SK-N-SH (cell line): ENCODE measurements at regions not wholly inside any gene's neighbourhood (a gene's known extent, or its start where the extent isn't known, plus 50 kb on each side); places are given as distances from the start of the nearest gene placed in this dataset.

Experiments used
- CHD2 ChIP-seq: fragments of 150-350 bp; IDR thresholded peaks from 2 replicates; pipeline ENCODE4 v1.6.1; 2018; ENCODE audit warnings: low read length; ENCODE audit not compliant: partially characterized antibody
- ELF1 ChIP-seq: IDR thresholded peaks from 2 replicates; pipeline ENCODE4 v1.4.0; 2012
- EP300 ChIP-seq, 2 experiments: IDR thresholded peaks; 2 replicates each; pipeline versions ENCODE4 v1.4.0 to v1.6.1; 2012; ENCODE audit warnings: borderline replicate concordance in 1 of 2, low read depth in 1 of 2, low read length in 1 of 2
- EZH2phosphoT487 ChIP-seq: fragments of 200-600 bp; sonication (generic); IDR thresholded peaks from 2 replicates; pipeline ENCODE4 v1.6.1; 2017; ENCODE audit warnings: low read depth, mixed run types, mild to moderate bottlenecking, antibody characterized with exemption, moderate library complexity, borderline replicate concordance
- JUND ChIP-seq: IDR thresholded peaks from 2 replicates; pipeline ENCODE4 v1.4.0; 2012
- MXI1 ChIP-seq: IDR thresholded peaks from 2 replicates; pipeline ENCODE4 v1.6.1; 2012; ENCODE audit warnings: mild to moderate bottlenecking, low read depth, low read length, improper control_type of control experiment
- POLR2AphosphoS5 ChIP-seq: IDR thresholded peaks from 2 replicates; pipeline ENCODE4 v1.6.1; 2012; ENCODE audit warnings: low read depth, low read length
- SMC3 ChIP-seq: IDR thresholded peaks from 2 replicates; pipeline ENCODE4 v1.6.1; 2012; ENCODE audit warnings: low read depth, low read length, improper control_type of control experiment
- TAF1 ChIP-seq: IDR thresholded peaks from 2 replicates; pipeline ENCODE4 v1.6.1; 2012; ENCODE audit warnings: low read depth, mild to moderate bottlenecking, low read length, moderate library complexity, borderline replicate concordance
- YY1 ChIP-seq: IDR thresholded peaks from 2 replicates; pipeline ENCODE4 v1.4.0; 2012; ENCODE audit warnings: low read depth, mild to moderate bottlenecking
- TF ChIP-seq, protein P1 (sequence below): fragments of 200-600 bp; sonication (generic); IDR thresholded peaks from 2 replicates; pipeline ENCODE4 v1.6.1; 2017; ENCODE audit warnings: antibody characterized with exemption, mild to moderate bottlenecking, moderate library complexity
- TF ChIP-seq, protein P2 (sequence below): IDR thresholded peaks from 2 replicates; pipeline ENCODE4 v1.6.1; 2012; ENCODE audit warnings: mild to moderate bottlenecking, low read depth, low read length, moderate library complexity
- TF ChIP-seq, protein P3 (sequence below): IDR thresholded peaks from 2 replicates; pipeline ENCODE4 v1.4.0; 2012; ENCODE audit warnings: low read depth, borderline replicate concordance

DNA sequence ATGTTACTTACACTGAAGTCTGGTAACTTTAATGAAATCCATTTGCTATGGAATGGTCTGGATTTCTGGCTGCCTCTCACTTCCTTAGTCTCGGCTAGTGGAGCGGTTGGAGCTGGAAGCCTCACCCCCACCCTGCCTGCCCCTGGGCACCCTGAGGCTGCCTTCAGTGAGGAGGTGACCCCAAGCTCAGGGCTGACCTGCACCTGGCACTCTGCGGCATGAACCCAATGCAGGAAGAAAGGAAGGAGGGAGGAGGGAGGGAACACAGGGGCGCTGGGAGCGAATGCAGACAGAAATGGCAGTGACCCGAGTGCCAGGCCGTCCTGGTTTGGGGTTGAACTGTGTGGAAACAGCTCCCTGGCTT, 353.1 kb downstream of the TMEM121 start:
- TF ChIP-seq EP300 (IDR thresholded peaks at IDR 0.05; ENCODE audit: borderline replicate concordance in 1 of 2, low read depth in 1 of 2, low read length in 1 of 2) (no peak), POLR2AphosphoS5 (no peak), SMC3 (no peak), JUND (no peak), EZH2phosphoT487 (no peak), CHD2 (no peak), ELF1 (no peak), MXI1 (no peak), YY1 (no peak), TAF1 (no peak)
- TF ChIP-seq, protein P1, sequence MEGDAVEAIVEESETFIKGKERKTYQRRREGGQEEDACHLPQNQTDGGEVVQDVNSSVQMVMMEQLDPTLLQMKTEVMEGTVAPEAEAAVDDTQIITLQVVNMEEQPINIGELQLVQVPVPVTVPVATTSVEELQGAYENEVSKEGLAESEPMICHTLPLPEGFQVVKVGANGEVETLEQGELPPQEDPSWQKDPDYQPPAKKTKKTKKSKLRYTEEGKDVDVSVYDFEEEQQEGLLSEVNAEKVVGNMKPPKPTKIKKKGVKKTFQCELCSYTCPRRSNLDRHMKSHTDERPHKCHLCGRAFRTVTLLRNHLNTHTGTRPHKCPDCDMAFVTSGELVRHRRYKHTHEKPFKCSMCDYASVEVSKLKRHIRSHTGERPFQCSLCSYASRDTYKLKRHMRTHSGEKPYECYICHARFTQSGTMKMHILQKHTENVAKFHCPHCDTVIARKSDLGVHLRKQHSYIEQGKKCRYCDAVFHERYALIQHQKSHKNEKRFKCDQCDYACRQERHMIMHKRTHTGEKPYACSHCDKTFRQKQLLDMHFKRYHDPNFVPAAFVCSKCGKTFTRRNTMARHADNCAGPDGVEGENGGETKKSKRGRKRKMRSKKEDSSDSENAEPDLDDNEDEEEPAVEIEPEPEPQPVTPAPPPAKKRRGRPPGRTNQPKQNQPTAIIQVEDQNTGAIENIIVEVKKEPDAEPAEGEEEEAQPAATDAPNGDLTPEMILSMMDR, result no peak
- TF ChIP-seq, protein P2, sequence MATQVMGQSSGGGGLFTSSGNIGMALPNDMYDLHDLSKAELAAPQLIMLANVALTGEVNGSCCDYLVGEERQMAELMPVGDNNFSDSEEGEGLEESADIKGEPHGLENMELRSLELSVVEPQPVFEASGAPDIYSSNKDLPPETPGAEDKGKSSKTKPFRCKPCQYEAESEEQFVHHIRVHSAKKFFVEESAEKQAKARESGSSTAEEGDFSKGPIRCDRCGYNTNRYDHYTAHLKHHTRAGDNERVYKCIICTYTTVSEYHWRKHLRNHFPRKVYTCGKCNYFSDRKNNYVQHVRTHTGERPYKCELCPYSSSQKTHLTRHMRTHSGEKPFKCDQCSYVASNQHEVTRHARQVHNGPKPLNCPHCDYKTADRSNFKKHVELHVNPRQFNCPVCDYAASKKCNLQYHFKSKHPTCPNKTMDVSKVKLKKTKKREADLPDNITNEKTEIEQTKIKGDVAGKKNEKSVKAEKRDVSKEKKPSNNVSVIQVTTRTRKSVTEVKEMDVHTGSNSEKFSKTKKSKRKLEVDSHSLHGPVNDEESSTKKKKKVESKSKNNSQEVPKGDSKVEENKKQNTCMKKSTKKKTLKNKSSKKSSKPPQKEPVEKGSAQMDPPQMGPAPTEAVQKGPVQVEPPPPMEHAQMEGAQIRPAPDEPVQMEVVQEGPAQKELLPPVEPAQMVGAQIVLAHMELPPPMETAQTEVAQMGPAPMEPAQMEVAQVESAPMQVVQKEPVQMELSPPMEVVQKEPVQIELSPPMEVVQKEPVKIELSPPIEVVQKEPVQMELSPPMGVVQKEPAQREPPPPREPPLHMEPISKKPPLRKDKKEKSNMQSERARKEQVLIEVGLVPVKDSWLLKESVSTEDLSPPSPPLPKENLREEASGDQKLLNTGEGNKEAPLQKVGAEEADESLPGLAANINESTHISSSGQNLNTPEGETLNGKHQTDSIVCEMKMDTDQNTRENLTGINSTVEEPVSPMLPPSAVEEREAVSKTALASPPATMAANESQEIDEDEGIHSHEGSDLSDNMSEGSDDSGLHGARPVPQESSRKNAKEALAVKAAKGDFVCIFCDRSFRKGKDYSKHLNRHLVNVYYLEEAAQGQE, result no peak
- TF ChIP-seq, protein P3, sequence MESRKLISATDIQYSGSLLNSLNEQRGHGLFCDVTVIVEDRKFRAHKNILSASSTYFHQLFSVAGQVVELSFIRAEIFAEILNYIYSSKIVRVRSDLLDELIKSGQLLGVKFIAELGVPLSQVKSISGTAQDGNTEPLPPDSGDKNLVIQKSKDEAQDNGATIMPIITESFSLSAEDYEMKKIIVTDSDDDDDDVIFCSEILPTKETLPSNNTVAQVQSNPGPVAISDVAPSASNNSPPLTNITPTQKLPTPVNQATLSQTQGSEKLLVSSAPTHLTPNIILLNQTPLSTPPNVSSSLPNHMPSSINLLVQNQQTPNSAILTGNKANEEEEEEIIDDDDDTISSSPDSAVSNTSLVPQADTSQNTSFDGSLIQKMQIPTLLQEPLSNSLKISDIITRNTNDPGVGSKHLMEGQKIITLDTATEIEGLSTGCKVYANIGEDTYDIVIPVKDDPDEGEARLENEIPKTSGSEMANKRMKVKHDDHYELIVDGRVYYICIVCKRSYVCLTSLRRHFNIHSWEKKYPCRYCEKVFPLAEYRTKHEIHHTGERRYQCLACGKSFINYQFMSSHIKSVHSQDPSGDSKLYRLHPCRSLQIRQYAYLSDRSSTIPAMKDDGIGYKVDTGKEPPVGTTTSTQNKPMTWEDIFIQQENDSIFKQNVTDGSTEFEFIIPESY, result no peak
